Activated T-cell treated with anti-CD3 and anti-CD28 coated beads for 48 hours (primary cell): ENCODE measurements at regions not wholly inside any gene's neighbourhood (a gene's known extent, or its start where the extent isn't known, plus 50 kb on each side); places are given as distances from the start of the nearest gene placed in this dataset.

Source experiments
- DNase-seq: peaks from one replicate; pipeline ENCODE4 v3.0.0-alpha.2; 2020; ENCODE audit warnings: low read depth

- DNase-seq: no peak
Measured at GRCh38 chr4:13182133-13182532, 302.0 kb downstream of the RAB28 start.

GRCh38 chr4:13181681-13182080 lies 302.5 kb downstream of the RAB28 start:
- no peak for DNase-seq

- DNase-seq: no peak
Measured at GRCh38 chr4:13180701-13181100, 303.4 kb downstream of the RAB28 start.

- no peak for DNase-seq
Measured at GRCh38 chr4:13178621-13179020, 305.5 kb downstream of the RAB28 start.

GRCh38 chr4:13176741-13177142 lies 307.4 kb downstream of the RAB28 start:
- no peak for DNase-seq

GRCh38 chr4:13174926-13175325 lies 309.2 kb downstream of the RAB28 start:
- no peak for DNase-seq

GRCh38 chr4:13174001-13174400 lies 310.1 kb downstream of the RAB28 start:
- DNase-seq: no peak

GRCh38 chr4:13171292-13172057 lies 312.7 kb downstream of the RAB28 start:
- no peak for DNase-seq

- DNase-seq: no peak
Measured at GRCh38 chr4:13169731-13170525, 314.2 kb downstream of the RAB28 start.

- DNase-seq: no peak
Measured at GRCh38 chr4:13168326-13168725, 315.8 kb downstream of the RAB28 start.

- no peak for DNase-seq
Measured at GRCh38 chr4:13166214-13166613, 317.9 kb downstream of the RAB28 start.

GRCh38 chr4:13164783-13165331 lies 319.3 kb downstream of the RAB28 start:
- no peak for DNase-seq

- no peak for DNase-seq
Measured at GRCh38 chr4:13162886-13163285, 321.3 kb downstream of the RAB28 start.

- DNase-seq: no peak
Measured at GRCh38 chr4:13160920-13161319, 323.2 kb downstream of the RAB28 start.

- no peak for DNase-seq
Measured at GRCh38 chr4:13159041-13159620, 325.0 kb downstream of the RAB28 start.

- DNase-seq: no peak
Measured at GRCh38 chr4:13151194-13151593, 332.9 kb downstream of the RAB28 start.

- DNase-seq: no peak
Measured at GRCh38 chr4:13143222-13144070, 340.7 kb downstream of the RAB28 start.

- DNase-seq: no peak
Measured at GRCh38 chr4:13142726-13143125, 341.4 kb downstream of the RAB28 start.

- no peak for DNase-seq
Measured at GRCh38 chr4:13142191-13142590, 341.9 kb downstream of the RAB28 start.

GRCh38 chr4:13137390-13137789 lies 346.8 kb downstream of the RAB28 start:
- no peak for DNase-seq

GRCh38 chr4:13133700-13134099 lies 350.4 kb downstream of the RAB28 start:
- DNase-seq: no peak

GRCh38 chr4:13130848-13131247 lies 353.3 kb downstream of the RAB28 start:
- no peak for DNase-seq
